ENCODE measurements at regions not wholly inside any gene's neighbourhood (a gene's known extent, or its start where the extent isn't known, plus 50 kb on each side); places are given as distances from the start of the nearest gene placed in this dataset.
"Not testable (repeated sequence)": the region's sequence is repeated elsewhere in the genome, so short reads cannot be mapped to it uniquely, and the experiment has no call there.

DNA sequence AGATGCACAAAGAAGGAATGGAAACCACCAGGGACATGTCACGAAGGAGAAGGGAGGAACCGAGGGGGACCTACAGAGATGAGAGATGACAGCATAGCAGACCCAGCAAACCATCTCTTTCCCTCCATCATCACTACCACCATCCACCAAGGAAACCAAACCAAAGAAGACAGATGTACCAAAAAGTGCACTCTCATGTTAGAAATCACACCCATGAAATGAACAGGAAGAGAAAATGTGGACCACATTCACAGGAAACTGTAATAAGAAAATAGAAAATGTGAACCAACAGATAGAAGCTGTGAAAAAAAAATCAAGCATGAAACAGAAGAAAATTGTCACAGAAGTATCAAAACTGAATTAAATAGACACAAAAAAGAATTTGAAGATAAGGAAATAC is 672.7 kb downstream of the QKI start:
- no peak for DNase-seq (ENCODE audit: low spot score)
- TF ChIP-seq, protein P1, sequence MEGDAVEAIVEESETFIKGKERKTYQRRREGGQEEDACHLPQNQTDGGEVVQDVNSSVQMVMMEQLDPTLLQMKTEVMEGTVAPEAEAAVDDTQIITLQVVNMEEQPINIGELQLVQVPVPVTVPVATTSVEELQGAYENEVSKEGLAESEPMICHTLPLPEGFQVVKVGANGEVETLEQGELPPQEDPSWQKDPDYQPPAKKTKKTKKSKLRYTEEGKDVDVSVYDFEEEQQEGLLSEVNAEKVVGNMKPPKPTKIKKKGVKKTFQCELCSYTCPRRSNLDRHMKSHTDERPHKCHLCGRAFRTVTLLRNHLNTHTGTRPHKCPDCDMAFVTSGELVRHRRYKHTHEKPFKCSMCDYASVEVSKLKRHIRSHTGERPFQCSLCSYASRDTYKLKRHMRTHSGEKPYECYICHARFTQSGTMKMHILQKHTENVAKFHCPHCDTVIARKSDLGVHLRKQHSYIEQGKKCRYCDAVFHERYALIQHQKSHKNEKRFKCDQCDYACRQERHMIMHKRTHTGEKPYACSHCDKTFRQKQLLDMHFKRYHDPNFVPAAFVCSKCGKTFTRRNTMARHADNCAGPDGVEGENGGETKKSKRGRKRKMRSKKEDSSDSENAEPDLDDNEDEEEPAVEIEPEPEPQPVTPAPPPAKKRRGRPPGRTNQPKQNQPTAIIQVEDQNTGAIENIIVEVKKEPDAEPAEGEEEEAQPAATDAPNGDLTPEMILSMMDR (IDR thresholded peaks at IDR 0.05): no peak
- no peak for ATAC-seq (ENCODE audit: low FRiP score)

DNA sequence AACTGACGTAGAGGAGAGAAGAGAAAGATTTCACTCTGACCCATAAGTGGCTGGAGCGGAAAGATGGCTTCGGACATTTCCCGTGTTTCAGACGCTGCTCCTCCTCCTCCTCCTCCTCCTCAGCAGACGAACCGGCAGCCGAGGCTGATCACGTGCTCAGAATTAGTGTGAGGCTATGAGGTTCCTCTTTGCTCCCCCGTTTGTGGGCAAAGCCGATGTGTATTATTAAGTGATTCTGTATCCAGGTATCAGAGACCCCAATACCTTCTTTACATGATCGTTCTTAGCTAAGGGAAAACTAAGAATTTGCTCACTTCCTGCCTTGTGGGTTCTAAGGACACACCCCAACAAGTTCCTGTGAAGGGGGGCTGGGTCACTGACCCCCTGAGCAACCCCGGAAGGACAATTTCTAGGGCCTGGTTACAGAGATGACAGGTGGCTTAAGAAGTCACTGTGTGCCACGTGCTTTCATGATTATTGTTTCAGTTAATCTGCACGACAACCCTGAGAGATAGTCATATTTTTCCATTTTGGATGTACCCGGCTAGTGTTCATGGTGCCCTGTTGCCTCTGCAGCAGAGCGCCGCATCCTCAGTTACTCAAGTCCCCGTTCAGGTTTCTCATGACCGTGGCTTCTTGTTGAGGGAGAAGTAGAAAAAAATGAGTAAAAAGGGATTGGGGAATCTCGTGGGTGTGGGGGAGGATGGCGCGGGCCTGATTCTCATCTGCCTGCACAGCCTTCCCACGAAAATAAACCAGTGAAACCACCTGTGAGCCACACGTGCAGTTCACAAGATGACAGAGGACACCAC is 671.8 kb downstream of the QKI start:
- DNase-seq (ENCODE audit: low spot score) (no peak), ATAC-seq (ENCODE audit: low FRiP score) (no peak)
- TF ChIP-seq, protein P1 (IDR thresholded peaks at IDR 0.05): no peak

DNA sequence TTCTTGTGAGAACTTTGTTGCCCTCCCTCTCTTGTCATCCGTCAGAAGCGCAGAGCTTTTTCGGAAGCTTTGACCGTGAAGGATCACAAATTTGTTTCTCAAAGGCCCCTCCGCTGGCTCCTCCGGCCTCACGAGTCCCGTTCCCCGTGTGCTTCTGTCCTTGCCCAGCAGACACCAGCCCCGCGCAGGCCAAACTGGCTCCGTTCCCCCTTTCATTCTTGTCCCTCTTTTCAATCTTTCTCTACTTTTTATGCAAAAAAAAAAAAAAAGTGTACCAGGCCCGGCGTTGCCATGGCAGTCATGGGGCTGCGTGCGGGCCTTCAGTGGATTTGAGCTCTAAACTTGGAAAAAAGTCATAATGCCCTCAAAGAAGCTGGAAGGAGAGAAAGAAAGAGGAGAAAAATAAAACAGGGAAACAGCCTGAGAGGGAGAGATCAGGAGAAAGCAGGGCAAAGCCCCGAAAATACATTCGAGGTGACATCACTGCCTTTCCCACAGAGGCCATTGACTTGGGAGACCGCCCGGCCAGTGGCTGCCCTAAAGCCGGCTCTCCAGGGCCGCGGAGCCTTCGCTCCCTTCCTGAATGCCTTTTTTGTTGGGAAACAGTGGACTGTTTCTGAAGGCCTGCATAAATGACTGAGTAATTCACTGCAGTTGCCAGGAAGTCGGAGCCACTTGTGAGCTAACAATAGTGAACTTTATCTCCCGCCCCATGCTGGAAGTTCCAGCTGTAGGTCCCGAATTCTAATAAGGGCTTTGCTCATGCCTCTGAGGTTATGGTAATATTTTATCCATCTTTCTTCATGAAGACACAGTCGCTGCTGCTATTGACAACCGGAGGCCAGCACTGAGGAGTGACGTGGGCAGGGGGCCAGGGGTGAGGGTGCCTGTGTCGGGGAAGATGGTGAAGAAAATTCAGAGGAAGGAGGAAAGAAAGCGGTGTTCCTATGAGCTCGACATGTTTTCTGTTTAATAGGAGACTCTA is 670.9 kb downstream of the QKI start:
- ATAC-seq (ENCODE audit: low FRiP score) (peak; percentile 82), DNase-seq (ENCODE audit: low spot score) (no peak)

DNA sequence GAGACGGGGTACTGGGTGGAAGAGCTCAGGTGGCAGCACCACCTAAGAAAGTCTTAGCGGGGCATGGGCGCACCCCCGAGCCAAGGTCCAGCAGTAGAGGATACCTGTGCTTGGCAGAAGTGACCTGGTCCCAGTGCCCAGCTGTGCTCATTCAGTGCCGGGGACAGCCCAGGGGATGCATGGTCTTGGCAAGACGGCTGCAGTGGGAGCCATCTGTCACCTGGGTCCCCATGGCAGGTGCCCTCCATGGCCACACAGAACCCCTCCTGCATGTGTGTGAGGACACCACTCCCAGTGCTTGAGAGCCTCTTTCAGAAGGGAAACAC is 664.7 kb downstream of the QKI start:
- DNase-seq (ENCODE audit: low spot score) (no peak), ATAC-seq (ENCODE audit: low FRiP score) (no peak)
- TF ChIP-seq, protein P1 (IDR thresholded peaks at IDR 0.05): no peak

More for the DNA sequence above, 670.9 kb downstream of the QKI start:
- TF ChIP-seq, protein P1 (IDR thresholded peaks at IDR 0.05): no peak

DNA sequence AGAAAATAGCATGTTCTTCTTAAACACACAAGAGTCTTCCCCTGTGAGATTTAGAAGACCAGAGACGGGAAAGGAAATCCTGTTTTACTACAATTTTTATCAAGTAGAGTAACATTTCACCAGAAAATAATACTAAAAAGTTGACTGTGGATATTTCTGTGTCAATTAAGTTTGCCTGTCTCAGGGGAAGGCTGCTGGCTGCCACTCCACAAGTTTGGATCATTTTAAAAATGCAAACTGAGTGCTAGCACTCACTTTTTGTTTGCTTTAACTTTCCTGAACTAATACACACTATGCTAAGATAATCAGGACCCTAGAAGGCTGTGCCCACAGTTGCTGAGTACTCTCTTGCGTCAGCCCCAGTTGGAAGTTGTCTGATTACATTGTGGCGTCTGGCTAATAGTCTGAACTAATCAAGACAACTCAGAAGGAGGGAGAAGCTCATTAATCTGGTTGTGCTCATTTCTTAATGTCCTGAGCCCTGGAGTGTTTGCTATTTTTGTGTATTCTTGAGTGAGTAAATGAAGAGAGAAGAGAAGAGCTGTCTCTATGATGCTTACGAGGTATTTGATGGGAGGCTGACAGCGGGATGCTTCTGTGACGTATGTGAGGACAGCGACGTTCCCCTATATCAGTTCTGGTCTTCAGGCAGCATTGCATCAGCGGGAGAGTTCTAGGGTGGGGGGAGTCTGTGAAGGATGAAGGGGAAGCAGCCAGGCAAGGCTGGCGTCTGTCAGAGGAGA is 664.2 kb downstream of the QKI start:
- TF ChIP-seq, protein P1 (IDR thresholded peaks at IDR 0.05): no peak
- no peak for ATAC-seq (ENCODE audit: low FRiP score)
- DNase-seq (ENCODE audit: low spot score): no peak

DNA sequence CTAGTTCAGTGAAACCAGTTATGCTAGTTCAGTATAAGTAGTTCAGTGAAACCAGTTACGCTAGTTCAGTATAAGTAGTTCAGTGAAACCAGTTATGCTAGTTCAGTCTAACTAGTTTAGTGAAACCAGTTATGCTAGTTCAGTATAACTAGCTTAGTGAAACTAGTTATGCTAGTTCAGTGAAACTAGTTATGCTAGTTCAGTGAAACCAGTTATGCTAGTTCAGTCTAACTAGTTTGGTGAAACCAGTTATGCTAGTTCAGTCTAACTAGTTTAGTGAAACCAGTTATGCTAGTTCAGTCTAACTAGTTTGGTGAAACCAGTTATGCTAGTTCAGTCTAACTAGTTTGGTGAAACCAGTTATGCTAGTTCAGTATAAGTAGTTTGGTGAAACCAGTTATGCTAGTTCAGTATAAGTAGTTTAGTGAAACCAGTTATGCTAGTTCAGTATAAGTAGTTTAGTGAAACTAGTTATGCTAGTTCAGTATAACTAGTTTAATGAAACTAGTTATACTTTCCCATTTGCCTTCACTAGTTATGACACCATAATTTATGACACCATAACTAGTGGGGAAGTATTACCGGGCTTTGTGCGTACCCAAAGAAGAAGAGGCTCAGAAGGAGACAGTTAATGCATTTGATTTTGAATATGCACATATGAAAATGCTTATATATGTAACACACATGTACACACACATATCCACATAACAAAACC is 662.5 kb downstream of the QKI start:
- ATAC-seq (ENCODE audit: low FRiP score); DNase-seq (ENCODE audit: low spot score): not testable (repeated sequence)
